GM18520 (cell line): ENCODE measurements at regions not wholly inside any gene's neighbourhood (a gene's known extent, or its start where the extent isn't known, plus 50 kb on each side); places are given as distances from the start of the nearest gene placed in this dataset.
"Not testable (repeated sequence)": the region's sequence is repeated elsewhere in the genome, so short reads cannot be mapped to it uniquely, and the experiment has no call there.

Experiments
- ATAC-seq: cut with Tn5 transposase; IDR thresholded peaks from one replicate; pipeline ENCODE4 v1.9.1; 2021; ENCODE audit not compliant: unreplicated experiment

DNA sequence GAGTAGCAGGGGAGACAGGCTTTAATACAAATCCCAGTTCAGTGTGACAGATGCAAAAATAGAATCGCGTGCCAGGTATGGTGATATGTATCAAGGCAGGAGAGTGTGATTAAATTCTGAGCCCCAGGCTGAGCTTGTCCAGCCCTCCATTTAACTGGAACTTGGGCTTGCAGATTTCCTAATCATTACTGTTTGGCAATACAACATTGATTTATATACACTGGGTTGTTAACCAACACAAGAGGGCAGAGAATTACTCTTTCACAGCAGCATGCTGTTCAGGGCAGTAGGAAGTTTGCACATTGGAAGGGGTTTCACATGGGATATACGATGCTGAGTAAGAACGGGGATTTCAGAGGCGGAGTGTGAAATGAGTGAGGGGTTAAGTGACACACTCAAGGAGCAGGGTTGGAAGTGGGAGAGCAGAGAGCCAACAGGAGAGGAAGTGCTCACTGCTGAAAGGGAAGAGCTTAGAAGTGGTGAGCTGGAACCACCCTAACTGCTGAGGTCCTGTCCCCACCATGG lies 70.8 kb upstream of the ATXN1 start:
- ATAC-seq = no peak

DNA sequence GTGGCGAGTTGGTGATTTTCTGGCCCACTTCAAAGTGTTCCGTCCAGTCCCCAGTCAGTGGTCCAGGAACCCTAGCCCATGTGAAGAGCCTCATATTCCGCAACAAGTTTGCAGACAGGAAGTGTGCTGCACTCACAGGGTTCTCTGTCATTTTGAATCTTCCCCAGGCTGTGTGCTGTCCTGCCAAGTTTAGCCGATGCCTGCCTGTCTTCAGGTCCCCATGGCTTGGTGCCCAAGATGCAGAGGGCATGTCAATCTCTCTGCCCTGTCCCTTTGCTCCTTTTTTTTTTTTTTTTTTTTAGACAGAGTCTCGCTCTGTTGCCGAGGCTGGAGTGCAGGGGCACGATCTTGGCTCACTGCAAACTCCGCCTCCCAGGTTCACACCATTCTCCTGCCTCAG lies 69.9 kb upstream of the ATXN1 start:
- no peak for ATAC-seq

DNA sequence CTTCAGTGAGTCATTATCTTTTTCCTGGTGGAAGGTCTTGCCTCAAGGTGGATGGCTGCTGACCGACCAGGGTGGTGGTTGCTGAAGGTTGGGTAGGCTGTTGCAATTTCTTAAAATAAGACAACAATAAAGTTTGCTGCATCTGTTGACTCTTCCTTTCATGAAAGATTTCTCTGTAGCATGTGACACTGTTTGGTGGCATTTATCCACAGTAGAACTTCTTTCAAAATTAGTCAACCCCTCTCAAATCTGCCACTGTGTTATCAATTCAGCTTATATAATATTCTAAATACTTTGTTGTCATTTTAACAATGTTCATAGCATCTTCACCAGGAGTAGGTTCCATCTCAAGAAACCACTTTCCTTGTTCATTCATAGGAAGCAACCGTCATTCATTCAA lies 66.8 kb upstream of the ATXN1 start:
- no peak for ATAC-seq

DNA sequence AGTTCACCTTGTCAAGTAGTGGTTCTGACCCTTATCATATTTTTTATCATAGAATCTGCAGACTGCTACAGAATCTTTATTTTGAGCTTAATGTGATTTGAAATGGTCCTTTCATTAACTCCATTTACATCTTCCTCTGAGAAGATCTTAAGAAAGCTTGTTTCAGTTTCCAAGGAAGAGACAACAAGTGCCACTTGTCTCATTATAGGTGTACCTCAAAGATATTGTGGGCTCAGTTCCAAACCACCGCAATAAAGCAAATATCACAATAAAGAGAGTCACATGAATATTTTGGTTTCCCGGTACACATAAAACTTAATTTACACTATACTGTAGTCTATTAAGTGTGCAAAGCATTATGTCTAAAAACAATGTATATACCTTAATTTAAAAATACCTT lies 66.4 kb upstream of the ATXN1 start:
- no peak for ATAC-seq

DNA sequence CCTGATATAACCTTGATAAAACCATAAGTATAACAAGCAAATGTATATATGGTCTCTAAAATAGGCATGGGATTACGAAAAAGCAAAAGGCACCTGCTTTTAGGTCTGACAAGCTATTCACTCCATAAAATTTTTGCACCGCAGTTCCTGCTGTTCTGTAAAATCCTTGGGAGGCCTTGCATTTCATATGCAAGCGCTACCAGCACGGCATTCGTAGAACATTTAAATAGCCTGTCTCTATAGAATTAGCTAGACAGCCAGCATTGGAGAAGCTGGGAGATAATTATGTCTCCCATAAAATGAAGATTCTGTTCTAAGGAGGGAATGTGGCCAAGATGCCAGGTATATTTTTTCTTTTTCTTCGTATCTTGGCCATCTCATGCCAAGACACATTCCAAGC lies 64.5 kb upstream of the ATXN1 start:
- no peak for ATAC-seq

DNA sequence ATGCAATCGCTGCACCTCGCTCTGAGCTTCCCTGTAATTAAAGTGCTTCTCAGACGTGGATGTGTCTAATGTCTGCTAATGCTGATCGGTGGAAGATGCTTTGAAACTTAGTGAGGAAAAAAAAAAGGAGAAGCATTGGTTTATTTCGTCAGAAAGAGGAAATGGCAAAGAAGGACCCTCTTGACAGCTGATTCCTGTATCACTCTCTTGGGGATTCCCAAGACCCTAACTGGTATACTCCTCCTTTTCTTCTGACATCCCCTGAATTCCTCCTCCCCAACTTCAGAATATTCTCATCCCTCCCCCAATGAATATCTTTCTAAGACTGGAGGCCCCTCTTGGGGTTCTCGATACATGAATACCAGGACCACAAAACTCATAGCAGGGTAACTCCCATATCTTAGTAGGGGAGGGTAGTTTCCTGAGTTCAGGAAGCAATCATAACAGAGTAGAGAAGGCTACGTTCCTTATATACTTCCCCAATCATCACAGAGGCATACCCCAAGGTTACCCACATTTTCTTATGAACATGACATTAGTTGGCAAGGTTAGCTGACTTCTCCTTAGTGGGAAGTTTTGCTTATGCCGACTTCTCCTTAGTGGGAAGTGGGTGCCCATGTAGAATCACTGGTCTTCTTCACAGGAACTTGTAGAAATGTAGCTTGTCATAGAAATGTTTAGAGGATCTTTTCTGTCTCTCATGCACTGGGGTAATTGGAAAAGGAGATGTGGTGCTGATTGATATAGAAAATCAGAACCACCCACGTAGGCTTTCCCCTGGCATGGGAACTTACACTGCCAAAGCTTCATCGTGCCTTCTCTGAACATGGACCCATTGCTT lies 63.8 kb upstream of the ATXN1 start:
- ATAC-seq = no peak

DNA sequence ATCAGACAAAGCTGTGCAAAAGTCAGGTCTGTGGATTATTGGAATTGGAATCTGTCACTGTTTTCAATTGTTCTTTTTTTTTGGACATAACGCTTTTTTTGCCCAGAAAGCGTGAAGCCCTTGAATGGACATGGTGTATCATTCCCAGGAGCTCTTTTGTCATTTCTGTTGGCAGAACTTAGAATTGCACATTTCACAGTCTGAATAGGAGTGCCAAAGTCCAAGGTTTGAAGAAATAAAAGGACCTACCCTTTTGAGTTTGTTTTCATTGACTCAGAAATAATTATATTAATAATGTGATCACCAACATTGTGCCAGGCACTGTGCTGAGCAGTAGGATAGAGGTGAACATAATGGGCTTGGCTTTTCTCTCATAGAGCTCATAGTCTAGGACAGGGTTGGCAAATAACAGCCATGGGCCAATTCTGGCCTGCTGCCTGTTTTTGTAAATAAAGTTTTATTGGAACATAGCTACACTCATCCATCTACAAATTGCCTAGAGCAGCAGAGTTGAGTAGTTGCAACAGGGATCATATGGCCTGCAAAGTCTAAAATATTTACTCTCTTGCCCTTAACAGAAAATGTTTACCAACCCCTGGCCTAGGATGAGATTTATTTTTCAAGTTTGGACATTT lies 62.6 kb upstream of the ATXN1 start:
- no peak for ATAC-seq

DNA sequence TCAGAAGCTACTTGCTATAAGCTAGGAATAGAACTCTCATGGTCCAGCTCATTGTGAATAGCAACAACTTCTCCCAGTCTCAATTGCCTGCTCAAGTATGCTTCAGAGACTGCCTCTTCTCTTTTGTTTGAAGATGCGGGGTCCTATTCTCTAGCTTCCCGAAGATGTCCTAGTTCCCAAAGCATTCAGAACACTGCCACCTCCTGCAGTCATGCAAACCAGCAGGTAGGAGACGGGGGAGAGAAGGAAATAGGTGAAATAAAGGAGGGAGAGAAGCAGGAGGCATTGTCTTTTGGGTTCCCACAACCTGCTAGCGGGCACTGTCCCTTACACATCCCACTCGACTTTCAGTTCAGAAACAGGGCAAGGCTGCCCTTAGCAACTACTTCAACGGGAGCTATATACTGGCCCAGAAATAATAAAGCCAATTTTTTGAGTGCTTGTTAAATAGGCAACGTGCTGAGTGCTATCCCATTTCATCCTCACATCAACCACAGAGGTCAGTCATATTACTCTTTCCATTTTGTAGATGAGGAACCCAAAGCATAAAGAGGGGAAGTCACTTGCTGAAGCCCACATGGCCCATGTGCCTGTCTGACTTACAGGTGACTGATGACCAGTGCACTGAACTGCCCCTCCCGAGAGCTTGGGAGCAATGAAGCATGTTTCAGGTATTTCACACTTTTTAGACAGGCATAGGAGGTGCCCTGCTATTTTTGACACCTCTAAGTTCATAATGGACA lies 61.9 kb upstream of the ATXN1 start:
- ATAC-seq = no peak

DNA sequence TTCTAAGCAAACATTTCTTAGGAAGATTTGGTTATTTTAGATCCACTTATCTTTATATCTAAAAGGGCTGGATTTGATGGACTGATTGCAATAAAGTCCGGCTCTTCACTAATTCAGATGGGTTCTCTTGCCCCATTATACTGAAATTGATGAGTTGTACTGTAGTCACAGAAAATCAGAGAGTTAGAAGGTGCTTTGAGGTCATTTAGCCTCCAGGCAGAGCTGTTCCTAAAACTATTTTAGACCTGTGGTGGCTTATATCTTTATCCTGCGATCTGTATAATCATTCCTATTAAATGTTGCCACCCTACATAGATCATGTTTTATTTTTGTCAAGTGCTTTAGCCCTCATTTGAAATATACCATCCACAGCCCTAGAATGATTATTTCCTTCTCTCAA lies 61.3 kb upstream of the ATXN1 start:
- no peak for ATAC-seq

DNA sequence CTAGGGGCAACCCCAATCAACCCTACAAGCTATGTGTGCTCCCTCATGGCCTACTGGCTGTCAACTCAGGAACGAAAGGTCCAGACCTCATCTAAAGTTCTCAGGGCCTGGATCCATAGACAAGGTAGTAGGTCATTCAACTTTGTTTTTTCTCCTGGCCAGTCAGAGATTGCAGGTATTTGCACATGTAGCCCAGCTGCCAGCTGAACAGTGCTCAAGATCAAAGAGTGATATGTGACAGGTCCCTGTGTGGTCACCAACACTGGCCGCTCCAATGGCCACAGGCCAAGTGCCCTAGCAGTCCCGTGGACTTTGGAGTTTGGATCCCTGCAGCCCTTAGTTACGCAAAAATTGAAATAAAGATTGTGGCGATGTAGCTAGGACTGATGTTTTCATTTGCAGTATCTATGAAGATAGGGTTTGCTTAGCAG lies 60.6 kb upstream of the ATXN1 start:
- no peak for ATAC-seq

DNA sequence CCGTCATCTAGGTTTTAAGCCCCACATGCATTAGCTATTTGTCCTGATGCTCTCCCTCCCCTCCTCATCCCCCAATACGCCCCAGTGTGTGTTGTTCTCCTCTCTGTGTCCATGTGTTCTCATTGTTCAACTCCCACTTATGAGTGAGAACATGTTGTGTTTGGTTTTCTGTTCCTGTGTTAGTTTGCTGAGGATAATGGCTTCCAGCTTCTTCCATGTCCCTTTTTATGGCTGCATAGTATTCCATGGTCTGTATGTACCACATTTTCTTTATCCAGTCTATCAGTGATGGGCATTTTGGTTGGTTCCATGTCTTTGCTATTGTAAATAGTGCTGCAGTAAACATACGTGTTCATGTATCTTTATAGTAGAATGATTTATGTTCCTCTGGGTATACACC lies 59.0 kb upstream of the ATXN1 start:
- not testable (repeated sequence) for ATAC-seq

DNA sequence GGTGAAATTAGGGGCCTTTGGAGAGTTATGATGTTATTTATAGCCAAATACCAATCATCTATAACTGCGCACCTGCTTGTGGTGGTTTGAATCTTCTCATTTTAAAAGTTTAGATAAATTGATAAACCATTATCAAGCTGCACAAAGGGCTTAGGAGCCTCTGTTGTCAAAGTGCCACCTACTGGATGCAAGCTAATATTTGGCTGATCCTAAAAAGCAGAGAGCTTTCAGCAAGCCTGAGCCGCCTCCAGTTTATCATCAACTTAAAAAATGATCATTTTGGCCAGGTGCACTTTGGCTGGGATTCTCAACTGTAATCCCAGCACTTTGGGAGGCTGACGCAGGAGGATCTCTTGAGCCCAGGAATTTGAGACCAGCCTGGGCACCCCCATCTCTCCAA lies 58.5 kb upstream of the ATXN1 start:
- no peak for ATAC-seq

DNA sequence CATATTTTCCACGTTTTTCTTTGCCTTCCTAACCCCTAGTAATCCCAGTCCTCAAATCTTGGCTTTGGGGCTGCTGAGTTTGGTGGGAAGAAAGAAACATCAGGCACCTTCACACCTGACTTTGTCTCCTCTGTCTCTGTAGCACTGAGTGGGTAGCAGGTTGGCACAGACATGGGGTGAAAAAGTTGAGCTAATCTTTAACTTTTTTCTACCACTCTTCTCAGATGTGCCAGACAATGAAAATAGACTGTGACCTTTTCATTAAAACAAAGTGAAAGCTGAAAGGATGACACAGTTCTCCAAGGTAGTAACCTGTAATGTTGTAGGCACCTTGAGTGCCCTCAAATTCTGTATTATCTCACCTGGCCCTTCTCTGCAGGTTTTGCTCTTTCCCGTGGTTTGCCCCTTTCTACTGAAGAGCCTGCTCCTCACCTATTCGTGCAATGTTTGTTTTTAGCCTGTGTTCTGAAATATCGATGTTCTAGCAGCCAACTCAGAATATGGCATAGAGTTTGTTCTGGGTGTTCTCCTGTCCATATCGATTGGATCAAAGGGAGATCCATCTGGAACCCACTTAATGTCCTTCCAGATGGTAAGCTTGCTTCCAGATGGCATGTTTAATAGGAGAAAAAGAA lies 57.8 kb upstream of the ATXN1 start:
- ATAC-seq = no peak

DNA sequence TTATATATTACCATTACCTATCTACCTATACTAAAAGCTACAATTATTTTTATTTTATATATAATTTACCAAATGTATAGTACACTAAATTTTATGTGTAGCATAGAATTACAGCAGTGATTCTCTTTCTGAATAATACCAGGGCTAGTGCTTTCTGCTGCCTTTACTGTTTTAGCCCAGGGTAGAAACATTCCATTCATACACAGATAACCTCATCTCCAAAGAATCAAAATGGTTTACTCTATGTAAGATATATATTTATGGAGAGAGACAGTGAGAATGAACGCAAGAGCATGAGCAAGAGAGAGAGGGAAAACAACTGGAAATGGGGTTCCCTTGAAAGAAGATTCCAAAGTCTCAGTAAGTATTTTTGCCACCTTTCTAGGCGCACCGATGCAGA lies 56.3 kb upstream of the ATXN1 start:
- no peak for ATAC-seq

DNA sequence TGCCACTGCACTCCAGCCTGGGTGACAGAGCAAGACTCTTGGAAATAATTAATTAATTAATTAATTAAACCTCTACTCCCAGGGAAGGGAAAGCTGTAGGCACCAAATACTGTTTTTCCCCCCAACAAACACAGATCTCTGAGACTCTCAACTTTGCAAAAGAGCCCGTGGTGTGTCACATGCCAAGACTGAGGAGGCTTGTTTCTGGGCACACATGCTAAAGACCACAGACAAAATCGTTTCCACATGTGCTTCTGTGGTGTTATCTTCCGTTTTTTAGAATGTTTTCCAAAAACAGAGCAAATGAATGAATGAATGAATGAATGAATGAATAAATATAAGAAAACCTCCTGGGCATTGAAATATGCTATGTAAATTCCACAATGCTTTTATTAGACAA lies 55.6 kb upstream of the ATXN1 start:
- ATAC-seq = no peak

DNA sequence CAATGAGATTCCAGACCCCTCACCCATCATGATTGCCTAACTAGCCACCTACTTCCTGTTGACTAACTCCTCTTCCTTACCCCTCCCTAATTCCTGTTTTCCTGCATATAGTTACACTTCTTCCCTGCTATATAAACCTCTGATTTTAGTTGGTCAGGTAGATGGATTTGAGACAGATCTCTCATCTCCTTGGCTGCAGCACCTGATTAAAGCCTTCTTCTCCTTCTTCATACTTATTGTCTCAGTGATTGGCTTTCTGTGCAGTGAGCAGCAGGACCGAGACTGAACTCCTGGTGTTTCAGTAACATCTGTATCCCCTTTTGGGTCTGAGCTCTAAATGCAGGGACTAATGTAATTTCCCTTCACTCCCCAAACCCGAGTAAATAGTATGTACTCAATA lies 51.7 kb upstream of the ATXN1 start:
- ATAC-seq = no peak

DNA sequence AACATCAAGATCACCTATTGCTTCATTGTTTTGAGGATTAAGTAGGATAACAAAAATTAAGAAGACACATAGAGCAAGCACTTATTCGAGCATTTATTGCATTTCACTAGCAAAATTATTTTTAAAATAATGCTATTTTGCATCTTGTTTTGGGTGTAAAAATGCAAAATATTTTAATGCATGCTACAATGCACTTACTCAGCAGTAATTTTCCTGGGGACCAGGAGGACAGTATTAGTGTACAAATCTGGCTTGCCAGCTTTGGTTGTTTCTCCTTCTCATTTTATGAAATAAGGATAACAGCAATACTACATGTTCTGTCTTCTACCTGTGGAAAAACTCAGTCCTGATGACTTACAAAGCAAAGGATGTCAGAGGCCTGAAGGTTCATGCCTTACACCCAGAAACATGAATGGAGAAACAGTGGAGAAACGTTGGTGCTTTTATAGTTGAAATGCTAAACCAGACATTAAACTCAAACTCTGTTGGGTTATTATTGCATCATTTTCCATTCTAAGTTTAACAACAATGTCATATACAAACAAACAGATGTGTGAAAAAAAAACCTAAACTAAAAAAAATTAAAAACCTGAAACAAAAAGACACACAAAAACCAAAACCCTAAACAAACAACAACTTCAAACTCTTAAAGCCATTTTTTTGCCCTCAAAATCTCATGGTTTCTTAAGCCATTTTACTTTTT lies 50.2 kb upstream of the ATXN1 start:
- no peak for ATAC-seq
